Nephron progenitor cell (in vitro differentiated cells): ENCODE measurements at regions not wholly inside any gene's neighbourhood (a gene's known extent, or its start where the extent isn't known, plus 50 kb on each side); places are given as distances from the start of the nearest gene placed in this dataset.

Experiments used
- DNase-seq: peaks from one replicate; pipeline ENCODE4 v3.0.0; 2021
- H3K27ac Mint-ChIP-seq: 2 replicates; pipeline ENCODE4 v1.8.0; 2021; ENCODE audit warnings: mild to moderate bottlenecking, moderate library complexity, mixed read lengths
- H3K27me3 Mint-ChIP-seq: 2 replicates; pipeline ENCODE4 v1.8.0; 2021; ENCODE audit warnings: mild to moderate bottlenecking, low read depth, mixed read lengths; ENCODE audit not compliant: poor library complexity
- H3K36me3 Mint-ChIP-seq: 2 replicates; pipeline ENCODE4 v1.8.0; 2021; ENCODE audit warnings: low read depth, mixed read lengths
- H3K4me1 Mint-ChIP-seq: 2 replicates; pipeline ENCODE4 v1.8.0; 2021; ENCODE audit warnings: mixed read lengths
- H3K4me3 Mint-ChIP-seq: 2 replicates; pipeline ENCODE4 v1.8.0; 2021; ENCODE audit warnings: mild to moderate bottlenecking, moderate library complexity, mixed read lengths
- H3K9me3 Mint-ChIP-seq: 2 replicates; pipeline ENCODE4 v1.8.0; 2021; ENCODE audit warnings: mild to moderate bottlenecking, moderate library complexity, mixed read lengths
- TF ChIP-seq, protein P1 (sequence below): fragments of 200-600 bp; sonication (generic); IDR thresholded peaks from 2 replicates; pipeline ENCODE4 v1.5.0; 2021; ENCODE audit warnings: antibody characterized with exemption

DNA sequence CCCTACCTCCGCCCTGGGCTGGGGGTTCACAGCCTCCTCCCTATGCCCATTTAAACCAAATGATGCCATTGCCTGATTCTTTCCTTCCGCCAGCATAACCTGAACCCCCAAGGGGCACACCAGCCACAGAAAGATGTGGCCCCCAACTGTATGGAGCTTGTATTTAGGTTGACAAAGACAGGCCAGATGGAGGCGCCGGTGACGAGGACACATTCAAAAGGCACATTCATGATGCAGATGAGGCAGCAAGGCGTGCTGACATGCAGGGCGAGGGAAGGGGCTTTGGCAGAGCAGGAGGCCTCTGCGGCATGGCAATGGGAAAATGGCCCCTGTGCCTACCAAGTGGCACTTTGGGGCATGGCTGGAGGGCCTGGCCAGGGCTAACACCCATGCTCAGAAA lies 112.2 kb downstream of the RFLNA start:
- peaks cover 12% of the 10 kb centered on the region for H3K36me3 Mint-ChIP-seq
- TF ChIP-seq, protein P1, sequence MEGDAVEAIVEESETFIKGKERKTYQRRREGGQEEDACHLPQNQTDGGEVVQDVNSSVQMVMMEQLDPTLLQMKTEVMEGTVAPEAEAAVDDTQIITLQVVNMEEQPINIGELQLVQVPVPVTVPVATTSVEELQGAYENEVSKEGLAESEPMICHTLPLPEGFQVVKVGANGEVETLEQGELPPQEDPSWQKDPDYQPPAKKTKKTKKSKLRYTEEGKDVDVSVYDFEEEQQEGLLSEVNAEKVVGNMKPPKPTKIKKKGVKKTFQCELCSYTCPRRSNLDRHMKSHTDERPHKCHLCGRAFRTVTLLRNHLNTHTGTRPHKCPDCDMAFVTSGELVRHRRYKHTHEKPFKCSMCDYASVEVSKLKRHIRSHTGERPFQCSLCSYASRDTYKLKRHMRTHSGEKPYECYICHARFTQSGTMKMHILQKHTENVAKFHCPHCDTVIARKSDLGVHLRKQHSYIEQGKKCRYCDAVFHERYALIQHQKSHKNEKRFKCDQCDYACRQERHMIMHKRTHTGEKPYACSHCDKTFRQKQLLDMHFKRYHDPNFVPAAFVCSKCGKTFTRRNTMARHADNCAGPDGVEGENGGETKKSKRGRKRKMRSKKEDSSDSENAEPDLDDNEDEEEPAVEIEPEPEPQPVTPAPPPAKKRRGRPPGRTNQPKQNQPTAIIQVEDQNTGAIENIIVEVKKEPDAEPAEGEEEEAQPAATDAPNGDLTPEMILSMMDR: no peak
- no peaks in the 10 kb centered on the region for H3K9me3 Mint-ChIP-seq
- peaks cover 64% of the 10 kb centered on the region for H3K4me1 Mint-ChIP-seq
- H3K27me3 Mint-ChIP-seq: no peaks in the 10 kb centered on the region
- no peak for DNase-seq
- H3K4me3 Mint-ChIP-seq: no peak overlapping the region
- H3K27ac Mint-ChIP-seq: peak overlapping the region; percentile 68

GRCh38 chr12:124406043-124406442 lies 111.2 kb downstream of the RFLNA start:
- peaks cover 64% of the 10 kb centered on the region for H3K4me1 Mint-ChIP-seq
- peaks cover 12% of the 10 kb centered on the region for H3K36me3 Mint-ChIP-seq
- no peaks in the 10 kb centered on the region for H3K9me3 Mint-ChIP-seq
- TF ChIP-seq, protein P1: no peak
- no peak overlapping the region for H3K27ac Mint-ChIP-seq
- DNase-seq: no peak
- H3K4me3 Mint-ChIP-seq: no peak overlapping the region
- H3K27me3 Mint-ChIP-seq: no peaks in the 10 kb centered on the region

GRCh38 chr12:124405592-124405991 lies 110.7 kb downstream of the RFLNA start:
- peaks cover 14% of the 10 kb centered on the region for H3K36me3 Mint-ChIP-seq
- DNase-seq: no peak
- H3K27me3 Mint-ChIP-seq: no peaks in the 10 kb centered on the region
- H3K4me1 Mint-ChIP-seq: peaks cover 64% of the 10 kb centered on the region
- H3K4me3 Mint-ChIP-seq: no peak overlapping the region
- TF ChIP-seq, protein P1: no peak
- H3K27ac Mint-ChIP-seq: no peak overlapping the region
- no peaks in the 10 kb centered on the region for H3K9me3 Mint-ChIP-seq

GRCh38 chr12:124405151-124405550 lies 110.3 kb downstream of the RFLNA start:
- Mint-ChIP-seq H3K9me3 (no peaks in the 10 kb centered on the region), H3K36me3 (peaks cover 18% of the 10 kb centered on the region), H3K27me3 (no peaks in the 10 kb centered on the region), H3K4me1 (peaks cover 64% of the 10 kb centered on the region), H3K27ac (no peak overlapping the region), H3K4me3 (no peak overlapping the region)
- TF ChIP-seq, protein P1: no peak
- DNase-seq: no peak

GRCh38 chr12:124404162-124404784 lies 109.4 kb downstream of the RFLNA start:
- TF ChIP-seq, protein P1: no peak
- Mint-ChIP-seq H3K4me1 (peaks cover 65% of the 10 kb centered on the region), H3K27me3 (no peaks in the 10 kb centered on the region), H3K9me3 (no peaks in the 10 kb centered on the region), H3K4me3 (no peak overlapping the region), H3K36me3 (peaks cover 24% of the 10 kb centered on the region), H3K27ac (no peak overlapping the region)
- DNase-seq: no peak

DNA sequence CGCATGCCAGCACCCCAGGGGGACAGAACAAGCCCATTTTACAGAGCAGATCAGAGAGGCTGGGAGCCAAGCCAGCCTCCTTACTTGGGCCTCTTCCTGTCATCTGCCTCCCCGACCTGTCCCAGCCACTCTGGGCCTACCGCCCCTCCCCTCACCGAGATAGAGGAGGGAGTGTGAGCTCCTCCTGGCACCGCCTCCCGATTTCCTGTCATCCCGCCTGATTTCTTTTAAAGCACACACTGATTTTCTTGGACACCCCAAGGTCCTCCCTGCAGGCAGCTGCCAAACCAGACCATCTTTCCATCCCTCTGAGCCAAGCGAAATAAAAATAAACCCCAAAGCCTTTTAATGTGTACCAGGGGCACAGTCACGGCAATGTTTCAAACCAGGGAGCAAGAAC lies 108.4 kb downstream of the RFLNA start:
- Mint-ChIP-seq H3K4me1 (peaks cover 63% of the 10 kb centered on the region), H3K36me3 (peaks cover 23% of the 10 kb centered on the region), H3K27me3 (no peaks in the 10 kb centered on the region), H3K27ac (no peak overlapping the region), H3K9me3 (no peaks in the 10 kb centered on the region), H3K4me3 (peak overlapping the region; percentile 33)
- TF ChIP-seq, protein P1: no peak
- DNase-seq: no peak
